ENCODE measurements at regions not wholly inside any gene's neighbourhood (a gene's known extent, or its start where the extent isn't known, plus 50 kb on each side); places are given as distances from the start of the nearest gene placed in this dataset.
"Not testable (repeated sequence)": the region's sequence is repeated elsewhere in the genome, so short reads cannot be mapped to it uniquely, and the experiment has no call there.

GRCh38 chr2:174682007-174682577 is 82.2 kb downstream of the CHRNA1 start:
- Mint-ChIP-seq H3K27ac (peak overlapping the region; percentile 72), H3K9me3 (no peaks in the 10 kb centered on the region), H3K27me3 (no peaks in the 10 kb centered on the region), H3K4me1 (peaks cover 68% of the 10 kb centered on the region), H3K36me3 (ENCODE audit: low read depth) (peaks cover 16% of the 10 kb centered on the region), H3K4me3 (peak overlapping the region; percentile 79)
- ChIA-PET POLR2A (interaction anchor here (0.9 to 8.5 kb wide), 18 partner anchors 9 to 219 kb away, joined by 3 to 117 read pairs (median 5); partner anchors contain the start of gene WIPF1), CTCF (interaction anchor here (0.7 to 9.2 kb wide), 14 partner anchors 8 to 219 kb away, joined by 3 to 162 read pairs (median 4); partner anchors contain the start of genes GPR155 and WIPF1)
- peak; percentile 33 for DNase-seq

- H3K27me3 Mint-ChIP-seq, result no peaks in the 10 kb centered on the region
- H3K27ac Mint-ChIP-seq, result peak overlapping the region; percentile 72
- H3K4me1 Mint-ChIP-seq, result peaks cover 69% of the 10 kb centered on the region
- peak overlapping the region; percentile 79 for H3K4me3 Mint-ChIP-seq
- H3K9me3 Mint-ChIP-seq, result no peaks in the 10 kb centered on the region
- CTCF ChIA-PET, result interaction anchor here (0.7 to 9.2 kb wide), 14 partner anchors 9 to 219 kb away, joined by 3 to 162 read pairs (median 4); partner anchors contain the start of genes GPR155 and WIPF1
- POLR2A ChIA-PET, result interaction anchor here (0.9 to 8.5 kb wide), 18 partner anchors 8 to 218 kb away, joined by 3 to 117 read pairs (median 5); partner anchors contain the start of gene WIPF1
- no peak for DNase-seq
- H3K36me3 Mint-ChIP-seq (ENCODE audit: low read depth), result peaks cover 23% of the 10 kb centered on the region
Observed at GRCh38 chr2:174681099-174682006, 82.9 kb downstream of the CHRNA1 start.

GRCh38 chr2:174680221-174680620 is 82.6 kb upstream of the WIPF1 start:
- peak overlapping the region; percentile 79 for H3K4me3 Mint-ChIP-seq
- H3K27me3 Mint-ChIP-seq, result no peaks in the 10 kb centered on the region
- DNase-seq, result no peak
- H3K36me3 Mint-ChIP-seq (ENCODE audit: low read depth), result peaks cover 30% of the 10 kb centered on the region
- peaks cover 71% of the 10 kb centered on the region for H3K4me1 Mint-ChIP-seq
- POLR2A ChIA-PET, result interaction anchor here (4.7 to 8.5 kb wide), 3 partner anchors 45 to 85 kb away, joined by 22 to 117 read pairs (median 73); partner anchors contain the start of gene WIPF1
- no peak overlapping the region for H3K27ac Mint-ChIP-seq
- H3K9me3 Mint-ChIP-seq, result no peaks in the 10 kb centered on the region
- CTCF ChIA-PET, result interaction anchor here (0.5 to 1.6 kb wide), 5 partner anchors 8 to 217 kb away, joined by 3 to 7 read pairs (median 4); no protein-coding TSS in a partner anchor

GRCh38 chr2:174678395-174678794 is 80.8 kb upstream of the WIPF1 start:
- Mint-ChIP-seq H3K27me3 (no peaks in the 10 kb centered on the region), H3K9me3 (no peaks in the 10 kb centered on the region), H3K36me3 (ENCODE audit: low read depth) (peaks cover 39% of the 10 kb centered on the region), H3K27ac (no peak overlapping the region), H3K4me1 (peaks cover 56% of the 10 kb centered on the region), H3K4me3 (no peak overlapping the region)
- ChIA-PET POLR2A (interaction anchor here (1.2 to 8.5 kb wide), 2 partner anchors 73 to 83 kb away, joined by 3 to 117 read pairs; partner anchors contain the start of gene WIPF1), CTCF (interaction anchor here (1.3 to 1.6 kb wide), 2 partner anchors 9 to 44 kb away, joined by 4 to 7 read pairs; no protein-coding TSS in a partner anchor)
- no peak for DNase-seq

- Mint-ChIP-seq H3K36me3 (ENCODE audit: low read depth) (peaks cover 57% of the 10 kb centered on the region), H3K4me1 (peaks cover 41% of the 10 kb centered on the region), H3K4me3 (no peak overlapping the region), H3K27me3 (no peaks in the 10 kb centered on the region), H3K9me3 (peaks cover 7% of the 10 kb centered on the region), H3K27ac (peak overlapping the region; percentile 42)
- POLR2A ChIA-PET, result interaction anchor here (8.5 kb wide), 1 partner anchor 81 kb away, joined by 117 read pairs; the partner anchor contains the start of gene WIPF1
- DNase-seq, result no peak
- CTCF ChIA-PET, result no interaction called here
Observed at GRCh38 chr2:174675615-174676014, 78.0 kb upstream of the WIPF1 start.

- Mint-ChIP-seq H3K27me3 (no peaks in the 10 kb centered on the region), H3K4me3 (no peak overlapping the region), H3K36me3 (ENCODE audit: low read depth) (peaks cover 50% of the 10 kb centered on the region), H3K9me3 (peaks cover 7% of the 10 kb centered on the region), H3K4me1 (peaks cover 26% of the 10 kb centered on the region), H3K27ac (no peak overlapping the region)
- POLR2A ChIA-PET, result interaction anchor here (1.3 to 1.5 kb wide), 2 partner anchors 8 to 39 kb away, joined by 4 read pairs; no protein-coding TSS in a partner anchor
- CTCF ChIA-PET, result interaction anchor here (0.7 to 1.6 kb wide), 5 partner anchors 12 to 38 kb away, joined by 3 to 5 read pairs (median 3); no protein-coding TSS in a partner anchor
- DNase-seq, result no peak
Observed at GRCh38 chr2:174673876-174674275, 76.3 kb upstream of the WIPF1 start.

GRCh38 chr2:174673440-174673839 is 75.8 kb upstream of the WIPF1 start:
- H3K9me3 Mint-ChIP-seq, result peaks cover 7% of the 10 kb centered on the region
- no peak overlapping the region for H3K4me3 Mint-ChIP-seq
- H3K36me3 Mint-ChIP-seq (ENCODE audit: low read depth), result peaks cover 50% of the 10 kb centered on the region
- CTCF ChIA-PET, result interaction anchor here (1.3 to 1.6 kb wide), 2 partner anchors 15 to 37 kb away, joined by 3 to 4 read pairs; no protein-coding TSS in a partner anchor
- H3K4me1 Mint-ChIP-seq, result peaks cover 22% of the 10 kb centered on the region
- H3K27ac Mint-ChIP-seq, result no peak overlapping the region
- no peak for DNase-seq
- no peaks in the 10 kb centered on the region for H3K27me3 Mint-ChIP-seq
- POLR2A ChIA-PET, result interaction anchor here (1.3 kb wide), 1 partner anchor 8 kb away, joined by 4 read pairs; no protein-coding TSS in a partner anchor

GRCh38 chr2:174671532-174671931 is 73.9 kb upstream of the WIPF1 start:
- POLR2A ChIA-PET, H3K4me3 Mint-ChIP-seq, H3K27me3 Mint-ChIP-seq, DNase-seq, H3K9me3 Mint-ChIP-seq, H3K27ac Mint-ChIP-seq, CTCF ChIA-PET: not testable (repeated sequence)
- Mint-ChIP-seq H3K36me3 (ENCODE audit: low read depth) (peaks cover 40% of the 10 kb centered on the region), H3K4me1 (peaks cover 14% of the 10 kb centered on the region)

- CTCF ChIA-PET, result interaction anchor here (1.5 kb wide), 1 partner anchor 9 kb away, joined by 4 read pairs; no protein-coding TSS in a partner anchor
- no peak overlapping the region for H3K27ac Mint-ChIP-seq
- H3K4me1 Mint-ChIP-seq, result peaks cover 10% of the 10 kb centered on the region
- H3K4me3 Mint-ChIP-seq, result no peak overlapping the region
- POLR2A ChIA-PET, result no interaction called here
- H3K36me3 Mint-ChIP-seq (ENCODE audit: low read depth), result peaks cover 34% of the 10 kb centered on the region
- H3K27me3 Mint-ChIP-seq, result no peaks in the 10 kb centered on the region
- peaks cover 7% of the 10 kb centered on the region for H3K9me3 Mint-ChIP-seq
- DNase-seq, result no peak
Observed at GRCh38 chr2:174670446-174670845, 72.8 kb upstream of the WIPF1 start.

- POLR2A ChIA-PET, result no interaction called here
- Mint-ChIP-seq H3K27ac (no peak overlapping the region), H3K4me1 (peaks cover 10% of the 10 kb centered on the region), H3K9me3 (peaks cover 7% of the 10 kb centered on the region), H3K36me3 (ENCODE audit: low read depth) (peaks cover 28% of the 10 kb centered on the region), H3K27me3 (no peaks in the 10 kb centered on the region), H3K4me3 (no peak overlapping the region)
- no peak for DNase-seq
- CTCF ChIA-PET, result interaction anchor here (1.0 to 1.5 kb wide), 2 partner anchors 10 to 12 kb away, joined by 3 to 4 read pairs; no protein-coding TSS in a partner anchor
Observed at GRCh38 chr2:174669336-174669735, 71.7 kb upstream of the WIPF1 start.

- POLR2A ChIA-PET, result interaction anchor here (2.0 to 2.7 kb wide), 2 partner anchors 14 to 35 kb away, joined by 6 to 14 read pairs; no protein-coding TSS in a partner anchor
- no peak overlapping the region for H3K4me3 Mint-ChIP-seq
Observed at GRCh38 chr2:174668075-174668474, 70.5 kb upstream of the WIPF1 start.

GRCh38 chr2:174667250-174667860 is 69.8 kb upstream of the WIPF1 start:
- POLR2A ChIA-PET, result interaction anchor here (2.0 to 2.7 kb wide), 2 partner anchors 14 to 34 kb away, joined by 6 to 14 read pairs; no protein-coding TSS in a partner anchor
- no peak for DNase-seq
- peaks cover 10% of the 10 kb centered on the region for H3K4me1 Mint-ChIP-seq
- no peak overlapping the region for H3K4me3 Mint-ChIP-seq
- H3K27me3 Mint-ChIP-seq, result no peaks in the 10 kb centered on the region
- H3K27ac Mint-ChIP-seq, result no peak overlapping the region
- peaks cover 14% of the 10 kb centered on the region for H3K36me3 Mint-ChIP-seq (ENCODE audit: low read depth)
- CTCF ChIA-PET, result interaction anchor here (0.8 to 1.6 kb wide), 4 partner anchors 12 to 95 kb away, joined by 3 to 4 read pairs (median 4); no protein-coding TSS in a partner anchor
- peaks cover 7% of the 10 kb centered on the region for H3K9me3 Mint-ChIP-seq

More at GRCh38 chr2:174668075-174668474, 70.5 kb upstream of the WIPF1 start:
- Mint-ChIP-seq H3K36me3 (ENCODE audit: low read depth) (peaks cover 21% of the 10 kb centered on the region), H3K9me3 (peaks cover 7% of the 10 kb centered on the region), H3K27me3 (no peaks in the 10 kb centered on the region), H3K4me1 (peaks cover 10% of the 10 kb centered on the region), H3K27ac (no peak overlapping the region)
- CTCF ChIA-PET, result interaction anchor here (1.0 to 1.6 kb wide), 3 partner anchors 11 to 29 kb away, joined by 3 to 4 read pairs (median 3); no protein-coding TSS in a partner anchor
- DNase-seq, result no peak

Data from activated CD4-positive, alpha-beta memory T cell treated with anti-CD3 and anti-CD28 coated beads, Interleukin-2, amount 10 ng/mL, durations not matched to agents 7 days and 5 days (primary cell).